Heart right ventricle (tissue), 16 donors: ENCODE measurements at regions not wholly inside any gene's neighbourhood (a gene's known extent, or its start where the extent isn't known, plus 50 kb on each side); places are given as distances from the start of the nearest gene placed in this dataset.

ENCODE experiments used
- ATAC-seq, 8 donors: fragments of 200-7000 bp; cut with Tn5 transposase; one replicate each; pipeline ENCODE4 v1.9.1; 2020; ENCODE audit warnings: mild to moderate bottlenecking in 8 of 8, moderate library complexity in 8 of 8, moderate number of reproducible peaks in 1 of 8
- DNase-seq, 2 donors: peaks; one replicate each; pipeline ENCODE4 v3.0.0-alpha.2; 2020
- H3K27ac ChIP-seq, 10 donors: fragments of 200-600 bp; sonication (generic) in 2 of 10; one replicate each; pipeline versions ENCODE4 v1.5.0 to v1.8.0; 2020 to 2022; ENCODE audit warnings: mild to moderate bottlenecking in 3 of 10
- H3K27me3 ChIP-seq, 7 donors: fragments of 200-600 bp; one replicate each; pipeline ENCODE4 v1.8.0; 2021 to 2022; ENCODE audit warnings: mild to moderate bottlenecking in 2 of 7
- H3K36me3 ChIP-seq, 9 donors: fragments of 200-600 bp; sonication (generic) in 1 of 9; one replicate each; pipeline versions ENCODE4 v1.5.0 to v1.8.0; 2020 to 2022; ENCODE audit warnings: mild to moderate bottlenecking in 2 of 9
- H3K4me1 ChIP-seq, 9 donors: fragments of 200-600 bp; sonication (generic) in 1 of 9; one replicate each; pipeline versions ENCODE4 v1.5.0 to v1.8.0; 2020 to 2022; ENCODE audit warnings: mild to moderate bottlenecking in 4 of 9
- H3K4me3 ChIP-seq, 10 donors: fragments of 200-600 bp; sonication (generic) in 2 of 10; one replicate each; pipeline versions ENCODE4 v1.5.0 to v1.8.0; 2020 to 2022; ENCODE audit warnings: mild to moderate bottlenecking in 7 of 10, moderate library complexity in 2 of 10
- H3K9me3 ChIP-seq, 11 donors: fragments of 200-600 bp in 10 of 11; sonication (generic) in 2 of 11; one replicate each; pipeline versions ENCODE4 v1.5.0 to v1.8.0; 2013 to 2022; ENCODE audit warnings: mild to moderate bottlenecking in 2 of 11, control low read depth in 1 of 11, moderate library complexity in 1 of 11
- WGBS, 2 donors: extraction: QIAGEN DNeasy Blood & Tissue Kit; methylation state at CpG; one replicate each; pipeline ENCODE4 v1.1.7; 2013; ENCODE audit warnings: inconsistent platforms in 1 of 2; 5-methylcytosine and 5-hydroxymethylcytosine counted together
- intact Hi-C, 10 donors: fragments of 100-400 bp; cut with DNase I; formaldehyde crosslinking; loops; one replicate each; pipeline versions ENCODE4 v1.11.1 to v1.14.2; 2022
- TF ChIP-seq, protein P1 (sequence below), 9 donors: fragments of 200-600 bp; sonication (generic) in 2 of 9; IDR thresholded peaks; one replicate each; pipeline versions ENCODE4 v1.5.0 to v1.8.0; 2021 to 2022; ENCODE audit warnings: antibody characterized with exemption in 9 of 9, mild to moderate bottlenecking in 5 of 9, moderate library complexity in 1 of 9
- donor health status: Arrhythmogenic right ventricular cardiomyopathy.
- donor health status: ischemic (EF 13 %, LVEDD 7.1; RV severe dilation, severe dysfunction).
- donor health status: healthy with polysubstance abuse.
- donor health status: DM: no; HTN: yes; CAD: no.
- donor health status: DM: no; HTN: no; CAD: no.
- donor health status: ischemic (EF 25% LVEDD 6.9; RV normal size, moderate dysfunction).
- donor health status: ischemic (EF 25% LVEDD 5.7; RV mildly dilated, moderate dysfunction).
- donor health status: healthy.
- donor health status: DM: yes; HTN: yes; CAD: no.
- donor health status: Ischemic cardiomyopathy.
- donor health status: ischemic (EF 35%, LVEDD 5.7; RV mildly dilated, moderate dysfunction).
- donor health status: nonischemic (EF 11% LVEDD 7.7; RV severe dilation, severe dysfunction).
- donor health status: DM: yes; HTN: yes; CAD: no.
- donor health status: PGD.
- donor health status: ischemic (EF 29% LVEDD 5.4; RV normal size, mild dysfunction).
- donor health status: nonischemic (EF 23%, LVEDD 6.1; RV moderate dilation, normal function).

DNA sequence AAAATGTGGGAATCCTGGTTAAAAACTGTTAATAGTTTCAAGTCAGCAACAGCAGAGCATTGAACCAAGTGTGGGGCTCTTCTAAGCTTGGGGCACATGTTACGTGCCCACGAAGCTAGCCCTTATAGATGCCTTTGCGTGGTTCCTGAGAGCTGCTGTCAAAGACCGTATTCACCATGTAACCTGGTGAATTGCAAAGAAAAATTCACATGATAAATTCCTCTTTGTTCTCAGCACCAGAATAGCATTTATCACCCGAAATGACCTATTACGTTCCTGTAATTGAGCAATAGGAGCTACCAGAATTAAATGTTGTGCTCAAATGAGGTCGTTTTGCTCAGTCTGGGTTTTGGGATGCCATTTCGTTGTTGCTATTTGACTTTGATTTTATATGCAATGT is 202.6 kb upstream of the PRPS1L1 start:
- ATAC-seq (no peak), DNase-seq (no peak)
- TF ChIP-seq, protein P1, sequence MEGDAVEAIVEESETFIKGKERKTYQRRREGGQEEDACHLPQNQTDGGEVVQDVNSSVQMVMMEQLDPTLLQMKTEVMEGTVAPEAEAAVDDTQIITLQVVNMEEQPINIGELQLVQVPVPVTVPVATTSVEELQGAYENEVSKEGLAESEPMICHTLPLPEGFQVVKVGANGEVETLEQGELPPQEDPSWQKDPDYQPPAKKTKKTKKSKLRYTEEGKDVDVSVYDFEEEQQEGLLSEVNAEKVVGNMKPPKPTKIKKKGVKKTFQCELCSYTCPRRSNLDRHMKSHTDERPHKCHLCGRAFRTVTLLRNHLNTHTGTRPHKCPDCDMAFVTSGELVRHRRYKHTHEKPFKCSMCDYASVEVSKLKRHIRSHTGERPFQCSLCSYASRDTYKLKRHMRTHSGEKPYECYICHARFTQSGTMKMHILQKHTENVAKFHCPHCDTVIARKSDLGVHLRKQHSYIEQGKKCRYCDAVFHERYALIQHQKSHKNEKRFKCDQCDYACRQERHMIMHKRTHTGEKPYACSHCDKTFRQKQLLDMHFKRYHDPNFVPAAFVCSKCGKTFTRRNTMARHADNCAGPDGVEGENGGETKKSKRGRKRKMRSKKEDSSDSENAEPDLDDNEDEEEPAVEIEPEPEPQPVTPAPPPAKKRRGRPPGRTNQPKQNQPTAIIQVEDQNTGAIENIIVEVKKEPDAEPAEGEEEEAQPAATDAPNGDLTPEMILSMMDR (IDR thresholded peaks at IDR 0.05): no peak
- intact Hi-C loops: no loop called here
- no peaks in the 10 kb centered on the region for H3K36me3 ChIP-seq
- H3K9me3 ChIP-seq: no peaks in the 10 kb centered on the region
- WGBS, 2 donors: 90 to 92% methylated on average over 8 of the region's 8 CpGs
- peaks cover 0 to 29% (median 0%) of the 10 kb centered on the region in 9 donors for H3K4me1 ChIP-seq
- no peak overlapping the region for H3K27ac ChIP-seq
- no peak overlapping the region for H3K4me3 ChIP-seq
- H3K27me3 ChIP-seq: no peaks in the 10 kb centered on the region

DNA sequence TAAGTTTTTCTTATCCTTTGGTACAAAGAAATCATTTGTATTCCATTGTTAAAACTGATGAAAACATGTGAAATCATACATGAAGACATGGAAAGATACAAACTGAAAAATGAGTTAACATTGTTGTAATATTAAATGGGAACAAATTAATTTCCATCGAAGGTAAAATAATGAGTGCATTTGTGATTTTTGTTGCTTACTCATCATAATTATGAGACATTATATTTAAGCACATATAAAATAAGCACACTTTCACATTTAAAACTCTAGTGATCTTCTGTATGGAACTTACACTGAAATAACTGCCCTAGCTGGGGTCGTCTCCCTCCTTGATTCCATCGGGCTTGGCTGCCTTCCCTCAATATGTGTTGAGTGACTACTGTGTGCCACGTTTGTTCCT is 204.2 kb upstream of the PRPS1L1 start:
- WGBS, 2 donors: 72 to 73% methylated on average over 4 of the region's 4 CpGs
- no peak for ATAC-seq
- intact Hi-C loops: no loop called here

DNA sequence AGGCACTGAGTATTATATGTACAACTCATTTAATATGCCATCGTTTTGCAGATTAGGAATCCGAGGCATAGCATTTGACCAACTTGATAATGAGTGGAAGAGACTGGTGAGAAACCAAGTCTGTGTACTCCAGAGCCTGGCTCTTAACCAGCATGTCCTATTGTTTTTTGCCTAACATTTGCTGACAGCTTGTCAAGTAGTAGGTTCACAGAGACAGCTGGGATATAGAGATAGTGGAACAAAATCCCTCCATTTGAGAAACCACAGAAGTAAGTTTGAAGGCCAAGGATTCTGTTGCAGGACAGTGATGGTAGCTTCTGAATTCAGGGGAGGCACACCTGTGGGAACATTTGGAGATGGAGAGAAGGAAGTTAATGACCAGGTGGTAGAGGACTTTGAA is 206.9 kb upstream of the PRPS1L1 start:
- Histone ChIP-seq H3K27me3 (no peaks in the 10 kb centered on the region), H3K4me1 (no peaks in the 10 kb centered on the region), H3K9me3 (no peaks in the 10 kb centered on the region), H3K27ac (no peak overlapping the region), H3K36me3 (no peaks in the 10 kb centered on the region), H3K4me3 (no peak overlapping the region)
- no peak for DNase-seq
- intact Hi-C loops: no loop called here
- ATAC-seq: no peak
- TF ChIP-seq, protein P1 (IDR thresholded peaks at IDR 0.05): no peak
- WGBS, 2 donors: 41 to 48% methylated on average over 2 of the region's 2 CpGs

More for the DNA sequence above, 204.2 kb upstream of the PRPS1L1 start:
- no peak for DNase-seq
- Histone ChIP-seq H3K4me1 (peaks cover 0 to 19% (median 0%) of the 10 kb centered on the region in 9 donors), H3K9me3 (no peaks in the 10 kb centered on the region), H3K27me3 (no peaks in the 10 kb centered on the region), H3K36me3 (no peaks in the 10 kb centered on the region), H3K4me3 (no peak overlapping the region), H3K27ac (no peak overlapping the region)
- TF ChIP-seq, protein P1 (IDR thresholded peaks at IDR 0.05): no peak

DNA sequence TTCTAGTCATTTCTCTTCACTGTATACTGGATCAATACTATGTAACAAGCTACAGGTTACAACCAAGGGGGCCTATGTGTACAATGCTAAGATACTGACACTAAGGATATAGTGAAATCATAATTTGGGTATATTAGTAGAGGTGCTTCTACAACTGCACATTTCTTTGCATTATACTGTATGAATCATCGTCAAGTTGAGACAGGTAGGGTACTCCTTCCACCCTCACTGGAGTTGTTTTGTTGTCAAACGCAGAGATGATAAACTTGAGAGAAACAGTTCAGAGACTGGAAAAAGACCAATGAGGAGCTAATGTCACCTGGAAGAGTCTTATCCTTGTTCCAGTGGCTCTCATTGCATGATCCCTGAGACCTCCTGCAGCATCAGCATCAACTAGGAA is 208.2 kb upstream of the PRPS1L1 start:
- Histone ChIP-seq H3K4me3 (no peak overlapping the region), H3K27me3 (no peaks in the 10 kb centered on the region), H3K4me1 (no peaks in the 10 kb centered on the region), H3K36me3 (no peaks in the 10 kb centered on the region), H3K9me3 (no peaks in the 10 kb centered on the region), H3K27ac (no peak overlapping the region)
- TF ChIP-seq, protein P1 (IDR thresholded peaks at IDR 0.05): no peak
- 95 to 98% methylated on average over 2 of the region's 2 CpGs for WGBS, 2 donors
- DNase-seq (no peak), ATAC-seq (no peak)
- intact Hi-C loops: no loop called here
